ENCODE measurements at regions not wholly inside any gene's neighbourhood (a gene's known extent, or its start where the extent isn't known, plus 50 kb on each side); places are given as distances from the start of the nearest gene placed in this dataset.
A peak's percentile ranks its signal among the peaks of the same experiment; 100 is the strongest.

GRCh38 chr3:72224804-72225509, 440.0 kb upstream of the PROK2 start:
- DNase-seq (ENCODE audit: insufficient read length, low spot score) (no peak), FAIRE-seq (no peak)
- TF ChIP-seq SPI1 (IDR thresholded peaks at IDR 0.05; ENCODE audit: low read depth, low read length) (no peak), POU2F2 (IDR thresholded peaks at IDR 0.05; ENCODE audit: low read depth, low read length) (no peak), POLR2AphosphoS5 (IDR thresholded peaks at IDR 0.05; ENCODE audit: low read depth, low read length) (no peak)

DNA sequence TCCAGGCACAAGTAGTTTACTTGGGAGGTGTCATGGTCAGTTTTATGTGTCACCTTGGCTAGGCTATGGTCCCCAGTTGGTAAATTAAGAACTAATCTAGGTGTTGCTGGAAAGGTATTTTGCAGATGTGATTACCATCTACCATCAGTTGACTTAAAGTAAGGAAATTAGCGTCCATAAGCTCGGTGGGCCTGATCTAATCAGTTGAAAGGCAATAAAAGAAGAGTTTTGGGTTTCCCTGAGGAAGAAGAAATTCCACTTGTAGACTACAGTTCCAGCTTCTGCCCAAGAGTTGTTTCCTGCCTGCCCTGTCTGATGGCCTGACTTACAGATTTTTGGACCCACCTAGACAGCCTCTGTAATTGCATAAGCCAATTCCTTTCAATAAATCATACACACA, 438.7 kb upstream of the PROK2 start:
- no peak for TF ChIP-seq POLR2A (IDR thresholded peaks at IDR 0.05; ENCODE audit: low read depth, low read length)
- TF ChIP-seq TAF1 (IDR thresholded peaks at IDR 0.05; ENCODE audit: low read depth, low read length) = no peak
- no peak for TF ChIP-seq PAX5 (IDR thresholded peaks at IDR 0.05; ENCODE audit: insufficient read depth, low read length, severe bottlenecking)
- no peak for TF ChIP-seq POU2F2 (IDR thresholded peaks at IDR 0.05; ENCODE audit: low read depth, low read length)
- no peak for TF ChIP-seq SPI1 (IDR thresholded peaks at IDR 0.05; ENCODE audit: low read depth, low read length)
- TF ChIP-seq POLR2AphosphoS5 (IDR thresholded peaks at IDR 0.05; ENCODE audit: low read depth, low read length) = no peak
- no peak for FAIRE-seq
- DNase-seq (ENCODE audit: insufficient read length, low spot score) = no peak

DNA sequence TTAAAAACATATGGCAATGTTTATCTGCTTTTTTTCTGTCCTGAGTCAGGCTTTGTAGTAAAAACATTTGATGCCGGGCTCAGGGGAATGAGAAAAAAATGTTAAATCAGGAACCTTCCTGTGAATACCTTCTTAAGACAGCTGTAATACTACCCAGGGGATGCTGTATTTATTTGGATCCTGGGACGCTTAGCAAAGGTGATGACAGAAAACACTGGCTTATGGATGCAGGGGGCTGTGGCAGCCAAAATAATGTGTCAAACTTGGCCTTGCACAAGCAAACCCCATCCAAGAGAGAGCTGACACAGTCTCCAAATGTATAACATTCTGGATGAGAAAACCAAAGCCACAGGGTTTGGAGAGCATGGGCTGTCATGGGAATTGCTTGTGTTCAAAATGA, 438.2 kb upstream of the PROK2 start:
- TF ChIP-seq SPI1 (IDR thresholded peaks at IDR 0.05; ENCODE audit: low read depth, low read length) (no peak), POU2F2 (IDR thresholded peaks at IDR 0.05; ENCODE audit: low read depth, low read length) (no peak), TAF1 (IDR thresholded peaks at IDR 0.05; ENCODE audit: low read depth, low read length) (no peak), POLR2A (IDR thresholded peaks at IDR 0.05; ENCODE audit: low read depth, low read length) (no peak), PAX5 (IDR thresholded peaks at IDR 0.05; ENCODE audit: insufficient read depth, low read length, severe bottlenecking) (no peak), POLR2AphosphoS5 (IDR thresholded peaks at IDR 0.05; ENCODE audit: low read depth, low read length) (no peak)

GRCh38 chr3:72222410-72222809, 437.5 kb upstream of the PROK2 start:
- no peak for FAIRE-seq
- no peak for DNase-seq (ENCODE audit: insufficient read length, low spot score)
- no peak for TF ChIP-seq TAF1 (IDR thresholded peaks at IDR 0.05; ENCODE audit: low read depth, low read length)
- no peak for TF ChIP-seq POU2F2 (IDR thresholded peaks at IDR 0.05; ENCODE audit: low read depth, low read length)
- TF ChIP-seq PAX5 (IDR thresholded peaks at IDR 0.05; ENCODE audit: insufficient read depth, low read length, severe bottlenecking) = no peak
- TF ChIP-seq POLR2AphosphoS5 (IDR thresholded peaks at IDR 0.05; ENCODE audit: low read depth, low read length) = no peak
- no peak for TF ChIP-seq SPI1 (IDR thresholded peaks at IDR 0.05; ENCODE audit: low read depth, low read length)
- TF ChIP-seq POLR2A (IDR thresholded peaks at IDR 0.05; ENCODE audit: low read depth, low read length) = no peak

More for the DNA sequence above, 438.2 kb upstream of the PROK2 start:
- FAIRE-seq = no peak
- DNase-seq (ENCODE audit: insufficient read length, low spot score) = no peak

GRCh38 chr3:72220946-72221345, 436.0 kb upstream of the PROK2 start:
- DNase-seq (ENCODE audit: insufficient read length, low spot score) (no peak), FAIRE-seq (no peak)
- TF ChIP-seq POLR2A (IDR thresholded peaks at IDR 0.05; ENCODE audit: low read depth, low read length) = no peak

- no peak for TF ChIP-seq POLR2AphosphoS5 (IDR thresholded peaks at IDR 0.05; ENCODE audit: low read depth, low read length)
- no peak for TF ChIP-seq POLR2A (IDR thresholded peaks at IDR 0.05; ENCODE audit: low read depth, low read length)
- no peak for TF ChIP-seq SPI1 (IDR thresholded peaks at IDR 0.05; ENCODE audit: low read depth, low read length)
- TF ChIP-seq TAF1 (IDR thresholded peaks at IDR 0.05; ENCODE audit: low read depth, low read length) = no peak
- TF ChIP-seq POU2F2 (IDR thresholded peaks at IDR 0.05; ENCODE audit: low read depth, low read length) = no peak
- no peak for TF ChIP-seq PAX5 (IDR thresholded peaks at IDR 0.05; ENCODE audit: insufficient read depth, low read length, severe bottlenecking)
- peak; percentile 65 for FAIRE-seq
- no peak for DNase-seq (ENCODE audit: insufficient read length, low spot score)
Observed at GRCh38 chr3:72219752-72220151, 434.8 kb upstream of the PROK2 start.

DNA sequence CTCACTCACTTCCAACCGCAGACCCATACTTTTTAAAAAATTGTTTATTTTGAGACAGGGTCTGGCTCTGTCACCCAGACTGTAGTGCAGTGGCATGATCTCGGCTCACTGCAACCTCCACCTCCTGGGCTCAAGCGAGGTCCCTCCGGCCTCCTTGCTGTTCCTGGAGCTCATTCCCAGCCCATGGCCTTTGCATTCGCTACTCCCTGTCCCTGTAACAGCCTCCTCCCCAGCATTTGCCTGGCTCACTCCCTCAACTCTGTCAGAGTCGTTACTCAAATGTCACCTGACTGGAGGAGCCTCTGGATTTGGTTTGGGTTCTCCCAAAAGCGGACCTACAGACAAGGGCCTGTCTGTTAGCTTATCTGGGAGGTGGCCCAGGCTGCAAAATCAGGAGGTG, 432.6 kb upstream of the PROK2 start:
- no peak for TF ChIP-seq POU2F2 (IDR thresholded peaks at IDR 0.05; ENCODE audit: low read depth, low read length)
- no peak for TF ChIP-seq POLR2AphosphoS5 (IDR thresholded peaks at IDR 0.05; ENCODE audit: low read depth, low read length)
- TF ChIP-seq PAX5 (IDR thresholded peaks at IDR 0.05; ENCODE audit: insufficient read depth, low read length, severe bottlenecking) = no peak
- no peak for TF ChIP-seq SPI1 (IDR thresholded peaks at IDR 0.05; ENCODE audit: low read depth, low read length)
- TF ChIP-seq TAF1 (IDR thresholded peaks at IDR 0.05; ENCODE audit: low read depth, low read length) = no peak
- TF ChIP-seq POLR2A (IDR thresholded peaks at IDR 0.05; ENCODE audit: low read depth, low read length) = no peak
- FAIRE-seq (no peak), DNase-seq (ENCODE audit: insufficient read length, low spot score) (no peak)

GRCh38 chr3:72214066-72214951, 429.4 kb upstream of the PROK2 start:
- TF ChIP-seq TAF1 (IDR thresholded peaks at IDR 0.05; ENCODE audit: low read depth, low read length) = no peak
- TF ChIP-seq POLR2AphosphoS5 (IDR thresholded peaks at IDR 0.05; ENCODE audit: low read depth, low read length) = no peak
- no peak for TF ChIP-seq PAX5 (IDR thresholded peaks at IDR 0.05; ENCODE audit: insufficient read depth, low read length, severe bottlenecking)
- 0 out of 2 replicates have a peak, but pooled peaks have one; percentile 20 for TF ChIP-seq SPI1 (IDR thresholded peaks at IDR 0.05; ENCODE audit: low read depth, low read length)
- TF ChIP-seq POU2F2 (IDR thresholded peaks at IDR 0.05; ENCODE audit: low read depth, low read length) = no peak
- no peak for TF ChIP-seq POLR2A (IDR thresholded peaks at IDR 0.05; ENCODE audit: low read depth, low read length)
- FAIRE-seq (no peak), DNase-seq (ENCODE audit: insufficient read length, low spot score) (no peak)

- TF ChIP-seq SPI1 (IDR thresholded peaks at IDR 0.05; ENCODE audit: low read depth, low read length) (no peak), POLR2A (IDR thresholded peaks at IDR 0.05; ENCODE audit: low read depth, low read length) (no peak), POU2F2 (IDR thresholded peaks at IDR 0.05; ENCODE audit: low read depth, low read length) (no peak), POLR2AphosphoS5 (IDR thresholded peaks at IDR 0.05; ENCODE audit: low read depth, low read length) (no peak), TAF1 (IDR thresholded peaks at IDR 0.05; ENCODE audit: low read depth, low read length) (no peak), PAX5 (IDR thresholded peaks at IDR 0.05; ENCODE audit: insufficient read depth, low read length, severe bottlenecking) (no peak)
- FAIRE-seq = peak; percentile 52
- DNase-seq (ENCODE audit: insufficient read length, low spot score) = no peak
Observed at GRCh38 chr3:72213296-72214065, 428.5 kb upstream of the PROK2 start.

All from GM12891 (cell line).